CD4-positive, alpha-beta T cell treated with Interleukin-21 for 1 hour (primary cell): ENCODE measurements at regions not wholly inside any gene's neighbourhood (a gene's known extent, or its start where the extent isn't known, plus 50 kb on each side); places are given as distances from the start of the nearest gene placed in this dataset.
"Not testable (repeated sequence)": the region's sequence is repeated elsewhere in the genome, so short reads cannot be mapped to it uniquely, and the experiment has no call there.

Source experiments
- DNase-seq: peaks from one replicate; pipeline ENCODE4 v3.0.0-alpha.2; 2020

- no peak for DNase-seq
Measured at GRCh38 chr2:231644426-231644825, 51.8 kb downstream of the TEX44 start.

- no peak for DNase-seq
Measured at GRCh38 chr2:231646476-231646875, 53.8 kb downstream of the TEX44 start.

GRCh38 chr2:231648579-231649174, 56.0 kb downstream of the TEX44 start:
- peak; percentile 36 for DNase-seq

GRCh38 chr2:231651561-231651960, 56.8 kb upstream of the PTMA start:
- not testable (repeated sequence) for DNase-seq

- no peak for DNase-seq
Measured at GRCh38 chr2:231655488-231655887, 52.8 kb upstream of the PTMA start.

GRCh38 chr2:231655894-231656293, 52.4 kb upstream of the PTMA start:
- DNase-seq: no peak
